K562 (cell line): ENCODE measurements at regions not wholly inside any gene's neighbourhood (a gene's known extent, or its start where the extent isn't known, plus 50 kb on each side); places are given as distances from the start of the nearest gene placed in this dataset.

Source experiments
- KDM5B ChIP-seq: fragments of 200-600 bp; sonication (generic); IDR thresholded peaks from 2 replicates; pipeline ENCODE4 v1.6.1; 2012; ENCODE audit warnings: low read depth, mild to moderate bottlenecking, moderate library complexity, low read length, control low read depth, inconsistent platforms; ENCODE audit not compliant: insufficient replicate concordance
- RAD21 ChIP-seq, 2 experiments: fragments of 250-450 bp in 1 of 2; fragments of 450-650 bp in 1 of 2; sonication (Bioruptor Pico) in 1 of 2; formaldehyde crosslinking in 1 of 2; IDR thresholded peaks in 1 of 2; conservative IDR thresholded peaks in 1 of 2; 2 replicates each; pipeline versions ENCODE4 v1.4.0 to v1.8.0; 2020 to 2022; ENCODE audit warnings: mild to moderate bottlenecking in 2 of 2, moderate library complexity in 1 of 2
- RBBP5 ChIP-seq: fragments of 200-600 bp; sonication (generic); IDR thresholded peaks from 2 replicates; pipeline ENCODE4 v1.6.1; 2012; ENCODE audit warnings: borderline replicate concordance, mild to moderate bottlenecking, low read length, control low read depth, inconsistent platforms; ENCODE audit not compliant: insufficient read depth, poor library complexity, severe bottlenecking
- SRSF9 ChIP-seq: fragments of 200-400 bp; formaldehyde crosslinking; IDR thresholded peaks from 2 replicates; pipeline ENCODE4 v1.6.1; 2017; ENCODE audit warnings: low read depth, low read length, borderline replicate concordance
- UBTF ChIP-seq, 2 experiments: IDR thresholded peaks; 2 replicates each; pipeline ENCODE4 v1.6.1; 2012; ENCODE audit warnings: improper control_type of control experiment in 2 of 2, low read depth in 2 of 2, low read length in 2 of 2, borderline replicate concordance in 1 of 2
- USF2 ChIP-seq: sonication (generic); formaldehyde crosslinking; IDR thresholded peaks from 2 replicates; pipeline ENCODE4 v1.5.0; 2020; ENCODE audit warnings: missing genetic modification reagents
- ZNF717 ChIP-seq: fragments of 250-450 bp; sonication (Bioruptor Pico); IDR thresholded peaks from 2 replicates; pipeline ENCODE4 v1.5.0; 2021
- TF ChIP-seq, protein P1 (sequence below): sonication (generic); formaldehyde crosslinking; IDR thresholded peaks from 2 replicates; pipeline ENCODE4 v1.8.0; 2023; ENCODE audit warnings: mild to moderate bottlenecking, missing genetic modification reagents
- TF ChIP-seq, protein P2 (sequence below): sonication (generic); formaldehyde crosslinking; IDR thresholded peaks from 2 replicates; pipeline ENCODE4 v1.8.0; 2022; ENCODE audit warnings: missing genetic modification reagents, mild to moderate bottlenecking, borderline replicate concordance
- TF ChIP-seq, protein P3 (sequence below): fragments of 450-650 bp; IDR thresholded peaks from 2 replicates; pipeline ENCODE4 v1.6.1; 2016; ENCODE audit warnings: low read depth, mild to moderate bottlenecking, moderate library complexity
- TF ChIP-seq, protein P4 (sequence below), 2 experiments: fragments of 450-650 bp in 1 of 2; sonication (generic) in 1 of 2; formaldehyde crosslinking in 1 of 2; IDR thresholded peaks in 1 of 2; conservative IDR thresholded peaks in 1 of 2; 2 replicates each; pipeline versions ENCODE4 v1.6.1 to v1.8.1; 2016 to 2023; ENCODE audit warnings: mild to moderate bottlenecking in 2 of 2, moderate library complexity in 2 of 2, inconsistent platforms in 1 of 2, missing genetic modification reagents in 1 of 2

DNA sequence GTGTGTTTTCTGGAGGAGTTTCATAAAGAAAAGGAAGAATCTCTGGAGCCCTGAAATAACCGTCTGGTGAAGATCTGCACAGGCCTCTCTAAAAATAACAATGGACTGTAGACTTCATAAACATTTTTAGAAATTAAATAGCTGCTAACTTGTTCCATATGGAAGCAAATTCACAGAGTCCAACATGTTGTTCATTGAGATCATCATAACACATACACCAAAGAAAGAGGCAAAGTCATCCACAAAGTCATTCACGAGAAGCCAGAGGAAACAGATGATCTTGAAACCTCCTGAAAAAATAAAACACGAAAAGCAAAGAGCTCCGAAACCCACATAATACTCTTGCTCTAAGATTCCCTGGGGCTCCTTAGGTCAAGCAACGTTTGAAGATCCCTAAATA lies 347.8 kb downstream of the EFNA5 start:
- TF ChIP-seq KDM5B (no peak), UBTF (IDR thresholded peaks at IDR 0.05; ENCODE audit: borderline replicate concordance in 1 of 2, low read depth in 2 of 2, low read length in 2 of 2) (no peak), SRSF9 (no peak), USF2 (no peak), RBBP5 (no peak), ZNF717 (no peak), RAD21 (CRISPR knock-in tag; conservative IDR thresholded peaks at IDR 0.05 in 1 of 2, IDR thresholded peaks at IDR 0.05 in 1 of 2) (no peak)
- TF ChIP-seq, protein P1, sequence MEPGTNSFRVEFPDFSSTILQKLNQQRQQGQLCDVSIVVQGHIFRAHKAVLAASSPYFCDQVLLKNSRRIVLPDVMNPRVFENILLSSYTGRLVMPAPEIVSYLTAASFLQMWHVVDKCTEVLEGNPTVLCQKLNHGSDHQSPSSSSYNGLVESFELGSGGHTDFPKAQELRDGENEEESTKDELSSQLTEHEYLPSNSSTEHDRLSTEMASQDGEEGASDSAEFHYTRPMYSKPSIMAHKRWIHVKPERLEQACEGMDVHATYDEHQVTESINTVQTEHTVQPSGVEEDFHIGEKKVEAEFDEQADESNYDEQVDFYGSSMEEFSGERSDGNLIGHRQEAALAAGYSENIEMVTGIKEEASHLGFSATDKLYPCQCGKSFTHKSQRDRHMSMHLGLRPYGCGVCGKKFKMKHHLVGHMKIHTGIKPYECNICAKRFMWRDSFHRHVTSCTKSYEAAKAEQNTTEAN (CRISPR knock-in tag) = no peak
- TF ChIP-seq, protein P2, sequence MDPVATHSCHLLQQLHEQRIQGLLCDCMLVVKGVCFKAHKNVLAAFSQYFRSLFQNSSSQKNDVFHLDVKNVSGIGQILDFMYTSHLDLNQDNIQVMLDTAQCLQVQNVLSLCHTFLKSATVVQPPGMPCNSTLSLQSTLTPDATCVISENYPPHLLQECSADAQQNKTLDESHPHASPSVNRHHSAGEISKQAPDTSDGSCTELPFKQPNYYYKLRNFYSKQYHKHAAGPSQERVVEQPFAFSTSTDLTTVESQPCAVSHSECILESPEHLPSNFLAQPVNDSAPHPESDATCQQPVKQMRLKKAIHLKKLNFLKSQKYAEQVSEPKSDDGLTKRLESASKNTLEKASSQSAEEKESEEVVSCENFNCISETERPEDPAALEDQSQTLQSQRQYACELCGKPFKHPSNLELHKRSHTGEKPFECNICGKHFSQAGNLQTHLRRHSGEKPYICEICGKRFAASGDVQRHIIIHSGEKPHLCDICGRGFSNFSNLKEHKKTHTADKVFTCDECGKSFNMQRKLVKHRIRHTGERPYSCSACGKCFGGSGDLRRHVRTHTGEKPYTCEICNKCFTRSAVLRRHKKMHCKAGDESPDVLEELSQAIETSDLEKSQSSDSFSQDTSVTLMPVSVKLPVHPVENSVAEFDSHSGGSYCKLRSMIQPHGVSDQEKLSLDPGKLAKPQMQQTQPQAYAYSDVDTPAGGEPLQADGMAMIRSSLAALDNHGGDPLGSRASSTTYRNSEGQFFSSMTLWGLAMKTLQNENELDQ (CRISPR knock-in tag) = no peak
- TF ChIP-seq, protein P3, sequence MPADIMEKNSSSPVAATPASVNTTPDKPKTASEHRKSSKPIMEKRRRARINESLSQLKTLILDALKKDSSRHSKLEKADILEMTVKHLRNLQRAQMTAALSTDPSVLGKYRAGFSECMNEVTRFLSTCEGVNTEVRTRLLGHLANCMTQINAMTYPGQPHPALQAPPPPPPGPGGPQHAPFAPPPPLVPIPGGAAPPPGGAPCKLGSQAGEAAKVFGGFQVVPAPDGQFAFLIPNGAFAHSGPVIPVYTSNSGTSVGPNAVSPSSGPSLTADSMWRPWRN = no peak
- TF ChIP-seq, protein P4, sequence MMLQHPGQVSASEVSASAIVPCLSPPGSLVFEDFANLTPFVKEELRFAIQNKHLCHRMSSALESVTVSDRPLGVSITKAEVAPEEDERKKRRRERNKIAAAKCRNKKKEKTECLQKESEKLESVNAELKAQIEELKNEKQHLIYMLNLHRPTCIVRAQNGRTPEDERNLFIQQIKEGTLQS (IDR thresholded peaks at IDR 0.05) = no peak
- TF ChIP-seq, protein P4 (CRISPR knock-in tag; conservative IDR thresholded peaks at IDR 0.05) = no peak
